ENCODE measurements at regions not wholly inside any gene's neighbourhood (a gene's known extent, or its start where the extent isn't known, plus 50 kb on each side); places are given as distances from the start of the nearest gene placed in this dataset.
A peak's percentile ranks its signal among the peaks of the same experiment; 100 is the strongest.

- no peaks in the 10 kb centered on the region for H3K36me3 ChIP-seq (ENCODE audit: control insufficient read depth in 2 of 2, extremely low read depth in 1 of 2, insufficient read depth in 2 of 2, low read length in 2 of 2)
- H3K9ac ChIP-seq (replicated peaks; ENCODE audit: extremely low read depth, insufficient read depth, low read length), result no peak overlapping the region
- no peaks in the 10 kb centered on the region for H3K79me2 ChIP-seq (ENCODE audit: control insufficient read depth, insufficient read depth, low read length)
- H3K4me2 ChIP-seq (ENCODE audit: insufficient read depth, low read length), result no peak overlapping the region
- H3K27ac ChIP-seq (ENCODE audit: insufficient read depth, low read depth, low read length), result no peak overlapping the region
- DNase-seq (ENCODE audit: low read depth, low spot score) (peak; percentile 24), FAIRE-seq (no peak)
- H3K4me3 ChIP-seq (replicated peaks in 1 of 3; ENCODE audit: insufficient read depth in 1 of 3, low read depth in 1 of 3, low read length in 3 of 3), result no peak overlapping the region
- dilution Hi-C loops (cut with MboI; ENCODE audit: extremely low pct_ligation_motif_present, low sequenced_read_pairs), result no loop called here
- H3K27me3 ChIP-seq (ENCODE audit: control insufficient read depth in 2 of 2, insufficient read depth in 2 of 2, low read length in 2 of 2), result no peaks in the 10 kb centered on the region
- intact Hi-C loops (cut with micrococcal nuclease), result loop anchor here (1.0 kb wide), 2 partner anchors 164 to 235 kb away; no protein-coding TSS in a partner anchor
- no peaks in the 10 kb centered on the region for H4K20me1 ChIP-seq (replicated peaks; ENCODE audit: control insufficient read depth, extremely low read depth, insufficient read depth, low read length)
- TF ChIP-seq GATA2 (IDR thresholded peaks at IDR 0.05; ENCODE audit: insufficient read depth, insufficient read length, low read depth, low read length) (no peak), CTCF (IDR thresholded peaks at IDR 0.05; ENCODE audit: extremely low read depth in 1 of 2, insufficient read depth in 1 of 2, low read depth in 1 of 2, low read length in 2 of 2) (peak; percentile 26 to 43), FOS (IDR thresholded peaks at IDR 0.05; ENCODE audit: borderline replicate concordance, insufficient read depth, low read length) (no peak), POLR2AphosphoS5 (IDR thresholded peaks at IDR 0.05; ENCODE audit: insufficient read depth, low read depth, low read length) (no peak)
- POLR2A ChIA-PET, result no interaction called here
- H3K4me1 ChIP-seq (ENCODE audit: control insufficient read depth, extremely low read depth, insufficient read depth, low read length), result no peaks in the 10 kb centered on the region
- H3K9me1 ChIP-seq (replicated peaks; ENCODE audit: control insufficient read depth, extremely low read depth, insufficient read depth, low read length), result no peaks in the 10 kb centered on the region
- no TSS peak for BruUV-seq (replicated peaks)
- no peak overlapping the region for H2AFZ ChIP-seq (ENCODE audit: low read depth, low read length)
- CTCF ChIA-PET, result interaction anchor here (0.6 to 2.2 kb wide), 12 partner anchors 9 to 835 kb away, joined by 3 to 9 read pairs (median 4); no protein-coding TSS in a partner anchor
- no peaks in the 10 kb centered on the region for H3K9me3 ChIP-seq (replicated peaks; ENCODE audit: control insufficient read depth, insufficient read depth, low read length)
Measured at GRCh38 chr11:112453601-112454577, 193.2 kb upstream of the PLET1 start.
